Mesendoderm (in vitro differentiated cells): ENCODE measurements at regions not wholly inside any gene's neighbourhood (a gene's known extent, or its start where the extent isn't known, plus 50 kb on each side); places are given as distances from the start of the nearest gene placed in this dataset.

Experiments
- DNase-seq: peaks from one replicate; pipeline ENCODE4 v3.0.0; 2013
- H2AK5ac ChIP-seq: 2 replicates; pipeline ENCODE4 v1.6.1; 2013; ENCODE audit warnings: low read length, inconsistent platforms
- H2BK120ac ChIP-seq: 2 replicates; pipeline ENCODE4 v1.6.1; 2013; ENCODE audit warnings: low read depth, mild to moderate bottlenecking, low read length, moderate library complexity, mixed read lengths
- H2BK15ac ChIP-seq: replicated peaks from 2 replicates; pipeline ENCODE4 v1.6.1; 2013; ENCODE audit warnings: low read depth, mild to moderate bottlenecking, moderate library complexity
- H2BK5ac ChIP-seq: 2 replicates; pipeline ENCODE4 v1.6.1; 2013; ENCODE audit warnings: low read length, inconsistent platforms
- H3K18ac ChIP-seq: 2 replicates; pipeline ENCODE4 v1.6.1; 2013; ENCODE audit warnings: mild to moderate bottlenecking, low read length, mixed read lengths
- H3K23ac ChIP-seq: one replicate; pipeline ENCODE4 v1.6.1; 2013; ENCODE audit warnings: low read length
- H3K27ac ChIP-seq: 2 replicates; pipeline ENCODE4 v1.5.1; 2013; ENCODE audit warnings: low read depth, mild to moderate bottlenecking, inconsistent platforms, low read length, moderate library complexity
- H3K27me3 ChIP-seq: 2 replicates; pipeline ENCODE4 v1.6.1; 2013; ENCODE audit warnings: low read length, control low read depth, mild to moderate bottlenecking, inconsistent platforms; ENCODE audit not compliant: insufficient read depth, poor library complexity
- H3K36me3 ChIP-seq: 2 replicates; pipeline ENCODE4 v1.6.1; 2013; ENCODE audit warnings: low read length, inconsistent platforms; ENCODE audit not compliant: control insufficient read depth, insufficient read depth
- H3K4ac ChIP-seq: one replicate; pipeline ENCODE4 v1.6.1; 2013; ENCODE audit warnings: low read depth, mild to moderate bottlenecking, low read length, moderate library complexity
- H3K4me1 ChIP-seq: 2 replicates; pipeline ENCODE4 v1.6.1; 2013; ENCODE audit warnings: low read depth, low read length, inconsistent platforms; ENCODE audit not compliant: control insufficient read depth
- H3K4me2 ChIP-seq: 2 replicates; pipeline ENCODE4 v1.6.1; 2013; ENCODE audit warnings: low read length
- H3K4me3 ChIP-seq: 2 replicates; pipeline ENCODE4 v1.5.1; 2013; ENCODE audit warnings: mild to moderate bottlenecking, low read length
- H3K56ac ChIP-seq: one replicate; pipeline ENCODE4 v1.6.1; 2013; ENCODE audit warnings: low read length
- H3K79me1 ChIP-seq: 2 replicates; pipeline ENCODE4 v1.6.1; 2013; ENCODE audit warnings: low read length, inconsistent platforms
- H3K79me2 ChIP-seq: 2 replicates; pipeline ENCODE4 v1.6.1; 2013; ENCODE audit warnings: mild to moderate bottlenecking, low read length; ENCODE audit not compliant: control insufficient read depth, insufficient read depth
- H3K9ac ChIP-seq: 2 replicates; pipeline ENCODE4 v1.6.1; 2013; ENCODE audit warnings: low read length, inconsistent platforms
- H4K5ac ChIP-seq: one replicate; pipeline ENCODE4 v1.6.1; 2013; ENCODE audit warnings: low read length
- H4K8ac ChIP-seq: one replicate; pipeline ENCODE4 v1.6.1; 2013; ENCODE audit warnings: low read depth, mild to moderate bottlenecking, control low read depth, low read length, moderate library complexity
- WGBS: extraction: QIAGEN DNeasy Blood & Tissue Kit; methylation state at CpG from one replicate; pipeline ENCODE4 v1.1.7; 2013; ENCODE audit warnings: low lambda C conversion rate, missing lambda C conversion rate; ENCODE audit not compliant: insufficient coverage; ENCODE audit errors: extremely low coverage; 5-methylcytosine and 5-hydroxymethylcytosine counted together

- H3K4me3 ChIP-seq: no peak overlapping the region
- no CpG with 5 or more reads among the region's 2 CpGs for WGBS
- H3K36me3 ChIP-seq: no peaks in the 10 kb centered on the region
- no peak overlapping the region for H2BK120ac ChIP-seq
- no peak overlapping the region for H2BK5ac ChIP-seq
- no peak overlapping the region for H3K4me2 ChIP-seq
- no peaks in the 10 kb centered on the region for H3K27me3 ChIP-seq
- no peak overlapping the region for H3K9ac ChIP-seq
- H2BK15ac ChIP-seq: no peak overlapping the region
- no peak overlapping the region for H2AK5ac ChIP-seq
- peak; percentile 3 for DNase-seq
- no peak overlapping the region for H4K5ac ChIP-seq
- no peak overlapping the region for H3K27ac ChIP-seq
- H4K8ac ChIP-seq: no peak overlapping the region
- H3K4ac ChIP-seq: no peak overlapping the region
- H3K56ac ChIP-seq: no peak overlapping the region
- H3K79me1 ChIP-seq: no peaks in the 10 kb centered on the region
- H3K18ac ChIP-seq: no peak overlapping the region
- H3K79me2 ChIP-seq: no peaks in the 10 kb centered on the region
- no peak overlapping the region for H3K23ac ChIP-seq
- H3K4me1 ChIP-seq: no peaks in the 10 kb centered on the region
These were observed 272.2 kb upstream of the ACVR2A start for GRCh38 chr2:147572622-147573021.

GRCh38 chr2:147569426-147569825 is 275.4 kb upstream of the ACVR2A start:
- H2BK15ac ChIP-seq: no peak overlapping the region
- H2BK120ac ChIP-seq: no peak overlapping the region
- no peak overlapping the region for H3K23ac ChIP-seq
- no peak overlapping the region for H3K4ac ChIP-seq
- no peak overlapping the region for H2AK5ac ChIP-seq
- no peak overlapping the region for H3K18ac ChIP-seq
- no peak overlapping the region for H3K56ac ChIP-seq
- no peak overlapping the region for H4K5ac ChIP-seq
- H3K27me3 ChIP-seq: no peaks in the 10 kb centered on the region
- H3K36me3 ChIP-seq: no peaks in the 10 kb centered on the region
- H3K4me2 ChIP-seq: no peak overlapping the region
- H3K4me1 ChIP-seq: no peaks in the 10 kb centered on the region
- H3K27ac ChIP-seq: no peak overlapping the region
- DNase-seq: no peak
- no peaks in the 10 kb centered on the region for H3K79me1 ChIP-seq
- H3K9ac ChIP-seq: no peak overlapping the region
- H3K79me2 ChIP-seq: no peaks in the 10 kb centered on the region
- no CpG with 5 or more reads among the region's 3 CpGs for WGBS
- H4K8ac ChIP-seq: no peak overlapping the region
- H3K4me3 ChIP-seq: no peak overlapping the region
- no peak overlapping the region for H2BK5ac ChIP-seq

GRCh38 chr2:147568109-147568508 is 276.7 kb upstream of the ACVR2A start:
- Histone ChIP-seq H2BK5ac (no peak overlapping the region), H3K4me1 (no peaks in the 10 kb centered on the region), H2BK120ac (no peak overlapping the region), H2BK15ac (no peak overlapping the region), H3K79me2 (no peaks in the 10 kb centered on the region), H3K9ac (no peak overlapping the region), H3K56ac (no peak overlapping the region), H4K5ac (no peak overlapping the region), H3K18ac (no peak overlapping the region), H3K4me3 (no peak overlapping the region), H2AK5ac (no peak overlapping the region), H3K27ac (no peak overlapping the region), H3K23ac (no peak overlapping the region), H4K8ac (no peak overlapping the region), H3K36me3 (no peaks in the 10 kb centered on the region), H3K4ac (no peak overlapping the region), H3K27me3 (no peaks in the 10 kb centered on the region), H3K79me1 (no peaks in the 10 kb centered on the region), H3K4me2 (no peak overlapping the region)
- no peak for DNase-seq
- 100% methylated on average over 2 of the region's 3 CpGs for WGBS

GRCh38 chr2:147567136-147567535 is 277.7 kb upstream of the ACVR2A start:
- Histone ChIP-seq H3K27me3 (no peaks in the 10 kb centered on the region), H3K79me2 (no peaks in the 10 kb centered on the region), H3K4me2 (no peak overlapping the region), H2BK5ac (no peak overlapping the region), H3K18ac (no peak overlapping the region), H2BK120ac (no peak overlapping the region), H3K4me1 (no peaks in the 10 kb centered on the region), H3K23ac (no peak overlapping the region), H3K9ac (no peak overlapping the region), H3K36me3 (no peaks in the 10 kb centered on the region), H3K56ac (no peak overlapping the region), H2BK15ac (no peak overlapping the region), H4K8ac (no peak overlapping the region), H3K27ac (no peak overlapping the region), H4K5ac (no peak overlapping the region), H3K4ac (no peak overlapping the region), H3K79me1 (no peaks in the 10 kb centered on the region), H3K4me3 (no peak overlapping the region), H2AK5ac (no peak overlapping the region)
- DNase-seq: no peak
- no CpG with 5 or more reads among the region's 2 CpGs for WGBS

- no peak for DNase-seq
These were observed 283.9 kb upstream of the ACVR2A start for GRCh38 chr2:147560810-147561535.

More at GRCh38 chr2:147560810-147561535, 283.9 kb upstream of the ACVR2A start:
- Histone ChIP-seq H4K8ac (no peak overlapping the region), H3K9ac (no peak overlapping the region), H3K4ac (no peak overlapping the region), H3K36me3 (no peaks in the 10 kb centered on the region), H2BK120ac (no peak overlapping the region), H3K4me3 (no peak overlapping the region), H2BK5ac (no peak overlapping the region), H3K18ac (no peak overlapping the region), H3K4me2 (no peak overlapping the region), H2AK5ac (no peak overlapping the region), H3K79me1 (no peaks in the 10 kb centered on the region), H3K79me2 (no peaks in the 10 kb centered on the region), H3K27me3 (no peaks in the 10 kb centered on the region), H3K4me1 (no peaks in the 10 kb centered on the region), H2BK15ac (no peak overlapping the region), H3K56ac (no peak overlapping the region), H3K23ac (no peak overlapping the region), H3K27ac (no peak overlapping the region), H4K5ac (no peak overlapping the region)
- WGBS: no CpG with 5 or more reads among the region's 5 CpGs
